H9 (cell line): ENCODE measurements at regions not wholly inside any gene's neighbourhood (a gene's known extent, or its start where the extent isn't known, plus 50 kb on each side); places are given as distances from the start of the nearest gene placed in this dataset.

ENCODE experiments used
- DNase-seq: peaks from one replicate; pipeline ENCODE4 v3.0.0-alpha.2; 2017
- H2AFZ ChIP-seq: one replicate; pipeline ENCODE4 v1.6.1; 2013; ENCODE audit warnings: mild to moderate bottlenecking, low read length, control low read depth, moderate library complexity
- H2AK5ac ChIP-seq: 2 replicates; pipeline ENCODE4 v1.6.1; 2013; ENCODE audit warnings: low read length, control low read depth, mixed read lengths; ENCODE audit not compliant: insufficient read length
- H2BK120ac ChIP-seq: one replicate; pipeline ENCODE4 v1.6.1; 2013; ENCODE audit warnings: low read depth, mild to moderate bottlenecking, low read length, control low read depth, inconsistent platforms; ENCODE audit not compliant: poor library complexity, severe bottlenecking
- H2BK12ac ChIP-seq: 2 replicates; pipeline ENCODE4 v1.6.1; 2013; ENCODE audit warnings: low read length, control low read depth, mixed read lengths, low read depth; ENCODE audit not compliant: insufficient read length
- H2BK15ac ChIP-seq: 2 replicates; pipeline ENCODE4 v1.6.1; 2013; ENCODE audit warnings: low read depth, low read length, control low read depth
- H2BK20ac ChIP-seq: one replicate; pipeline ENCODE4 v1.6.1; 2013; ENCODE audit warnings: low read depth, mild to moderate bottlenecking, low read length, control low read depth, inconsistent platforms; ENCODE audit not compliant: poor library complexity, severe bottlenecking
- H2BK5ac ChIP-seq: 2 replicates; pipeline ENCODE4 v1.6.1; 2013; ENCODE audit warnings: low read length, control low read depth, mixed read lengths; ENCODE audit not compliant: insufficient read length
- H3K14ac ChIP-seq: 2 replicates; pipeline ENCODE4 v1.6.1; 2013; ENCODE audit warnings: low read length, control low read depth; ENCODE audit not compliant: insufficient read depth
- H3K18ac ChIP-seq: 2 replicates; pipeline ENCODE4 v1.6.1; 2013; ENCODE audit warnings: low read depth, mild to moderate bottlenecking, mixed read lengths, low read length, control low read depth; ENCODE audit not compliant: insufficient read length
- H3K23ac ChIP-seq: 2 replicates; pipeline ENCODE4 v1.6.1; 2013; ENCODE audit warnings: low read length, control low read depth, mixed read lengths, low read depth; ENCODE audit not compliant: insufficient read length
- H3K23me2 ChIP-seq: 2 replicates; pipeline ENCODE4 v1.6.1; 2013; ENCODE audit warnings: low read depth, mild to moderate bottlenecking, mixed read lengths, low read length, control low read depth; ENCODE audit not compliant: insufficient read length, poor library complexity, severe bottlenecking
- H3K27ac ChIP-seq: 2 replicates; pipeline ENCODE4 v1.5.1; 2013; ENCODE audit warnings: low read length, control low read depth, mixed read lengths, low read depth; ENCODE audit not compliant: insufficient read length
- H3K27me3 ChIP-seq: 2 replicates; pipeline ENCODE4 v1.6.1; 2013; ENCODE audit warnings: low read length, control low read depth, inconsistent platforms; ENCODE audit not compliant: insufficient read depth
- H3K4ac ChIP-seq: 2 replicates; pipeline ENCODE4 v1.6.1; 2013; ENCODE audit warnings: low read depth, mild to moderate bottlenecking, control low read depth, inconsistent platforms, low read length, moderate library complexity
- H3K4me1 ChIP-seq: 2 replicates; pipeline ENCODE4 v1.6.1; 2013; ENCODE audit warnings: low read length, control low read depth, inconsistent platforms; ENCODE audit not compliant: insufficient read depth
- H3K4me2 ChIP-seq: 2 replicates; pipeline ENCODE4 v1.6.1; 2013; ENCODE audit warnings: low read length, control low read depth, mixed read lengths; ENCODE audit not compliant: insufficient read length, insufficient read depth
- H3K56ac ChIP-seq: 2 replicates; pipeline ENCODE4 v1.6.1; 2013; ENCODE audit warnings: low read depth, mild to moderate bottlenecking, mixed read lengths, low read length, control low read depth; ENCODE audit not compliant: insufficient read length
- H3K79me1 ChIP-seq: 2 replicates; pipeline ENCODE4 v1.6.1; 2013; ENCODE audit warnings: low read depth, mild to moderate bottlenecking, moderate library complexity, low read length, control low read depth, inconsistent platforms; ENCODE audit not compliant: insufficient read depth, poor library complexity, severe bottlenecking
- H3K79me2 ChIP-seq: 2 replicates; pipeline ENCODE4 v1.6.1; 2013; ENCODE audit warnings: low read length, control low read depth, inconsistent platforms; ENCODE audit not compliant: insufficient read depth
- H3K9ac ChIP-seq: 2 replicates; pipeline ENCODE4 v1.6.1; 2013; ENCODE audit warnings: low read length, control low read depth, mixed read lengths; ENCODE audit not compliant: insufficient read length; ENCODE audit errors: extremely low read depth
- H3K9me3 ChIP-seq: one replicate; pipeline ENCODE4 v1.6.1; 2013; ENCODE audit warnings: low read depth, low read length, inconsistent platforms; ENCODE audit not compliant: control insufficient read depth
- H3T11ph ChIP-seq: one replicate; pipeline ENCODE4 v1.6.1; 2013; ENCODE audit warnings: mild to moderate bottlenecking, low read length, control low read depth, inconsistent platforms
- H4K20me1 ChIP-seq: one replicate; pipeline ENCODE4 v1.6.1; 2013; ENCODE audit not compliant: control insufficient read depth, insufficient read length, insufficient read depth
- H4K5ac ChIP-seq: 2 replicates; pipeline ENCODE4 v1.6.1; 2013; ENCODE audit warnings: low read depth, mild to moderate bottlenecking, mixed read lengths, low read length, control low read depth; ENCODE audit not compliant: insufficient read length
- H4K8ac ChIP-seq: replicated peaks from 2 replicates; pipeline ENCODE4 v1.6.1; 2013; ENCODE audit warnings: low read length, control low read depth, mixed read lengths, low read depth; ENCODE audit not compliant: insufficient read length
- H4K91ac ChIP-seq: 2 replicates; pipeline ENCODE4 v1.6.1; 2013; ENCODE audit warnings: low read depth, mild to moderate bottlenecking, moderate library complexity, mixed read lengths, low read length, control low read depth; ENCODE audit not compliant: insufficient read length
- H3K27ac Mint-ChIP-seq, 3 experiments: 2 replicates in 2 of 3; 3 replicates in 1 of 3; pipeline ENCODE4 v1.8.0; 2020 to 2021; ENCODE audit warnings: mixed read lengths in 3 of 3, mild to moderate bottlenecking in 1 of 3, moderate library complexity in 1 of 3
- H3K27me3 Mint-ChIP-seq: 2 replicates; pipeline ENCODE4 v1.8.0; 2021; ENCODE audit warnings: low read depth, mild to moderate bottlenecking, moderate library complexity, mixed read lengths
- H3K36me3 Mint-ChIP-seq, 3 experiments: 2 replicates in 2 of 3; 3 replicates in 1 of 3; pipeline ENCODE4 v1.8.0; 2020 to 2021; ENCODE audit warnings: low read depth in 3 of 3, mixed read lengths in 3 of 3; ENCODE audit not compliant: insufficient read depth in 1 of 3
- H3K4me1 Mint-ChIP-seq, 2 experiments: 2 replicates each; pipeline ENCODE4 v1.8.0; 2020; ENCODE audit warnings: mixed read lengths in 2 of 2
- H3K4me3 Mint-ChIP-seq, 2 experiments: 2 replicates in 1 of 2; 3 replicates in 1 of 2; pipeline ENCODE4 v1.8.0; 2020 to 2021; ENCODE audit warnings: mild to moderate bottlenecking in 2 of 2, mixed read lengths in 2 of 2, moderate library complexity in 1 of 2
- H3K9me3 Mint-ChIP-seq, 2 experiments: 2 replicates in 1 of 2; 3 replicates in 1 of 2; pipeline ENCODE4 v1.8.0; 2020; ENCODE audit warnings: mild to moderate bottlenecking in 2 of 2, mixed read lengths in 2 of 2, moderate library complexity in 1 of 2
- CTCF ChIP-seq: fragments of 200-600 bp; sonication (generic); conservative IDR thresholded peaks from 3 replicates; pipeline ENCODE4 v1.8.0; 2021; ENCODE audit warnings: antibody characterized with exemption, mild to moderate bottlenecking
- WGBS: extraction: QIAGEN DNeasy Blood & Tissue Kit; methylation state at CpG from one replicate; pipeline ENCODE4 v1.1.7; 2013; ENCODE audit warnings: missing lambda C conversion rate, low lambda C conversion rate, mixed read lengths; ENCODE audit not compliant: insufficient read length; ENCODE audit errors: extremely low coverage; 5-methylcytosine and 5-hydroxymethylcytosine counted together

DNA sequence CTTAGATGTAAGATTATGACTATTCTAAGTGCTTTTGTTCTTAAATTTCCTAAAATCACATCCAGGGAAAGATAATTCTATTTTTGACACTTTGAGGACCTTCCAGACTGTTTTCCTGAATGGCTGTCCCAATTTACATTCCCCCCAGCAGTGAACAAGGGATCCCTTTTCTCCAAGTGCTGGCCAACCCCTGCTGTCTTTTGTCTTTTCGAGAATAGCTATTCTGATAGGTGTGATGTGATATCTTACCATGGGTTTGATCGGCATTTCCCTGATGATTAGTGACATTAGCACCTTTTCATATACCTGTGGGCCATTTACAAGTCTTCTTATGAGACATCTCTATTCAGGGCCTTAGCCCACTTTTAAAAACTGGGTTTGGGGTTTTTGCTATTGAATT, 526.7 kb upstream of the FZD8 start:
- Mint-ChIP-seq H3K27me3 (no peaks in the 10 kb centered on the region; the same call in 1 of the 2 replicates), H3K27ac (no peak overlapping the region), H3K9me3 (no peaks in the 10 kb centered on the region; a peak in 1 of 5 replicates), H3K4me3 (no peak overlapping the region), H3K4me1 (peaks cover 54 to 58% of the 10 kb centered on the region in 2 experiments), H3K36me3 (no peaks in the 10 kb centered on the region; a peak in 1 of 7 replicates)
- Histone ChIP-seq H2BK20ac (no peak overlapping the region), H3K9ac (no peak overlapping the region), H3K14ac (no peak overlapping the region), H3K23me2 (no peaks in the 10 kb centered on the region), H3K79me2 (no peaks in the 10 kb centered on the region), H3K9me3 (no peaks in the 10 kb centered on the region), H4K8ac (no peak overlapping the region), H3K23ac (no peak overlapping the region), H3K27me3 (no peaks in the 10 kb centered on the region), H2BK12ac (no peak overlapping the region), H3K4ac (no peak overlapping the region), H2AK5ac (no peak overlapping the region), H3K56ac (no peak overlapping the region), H3K4me1 (peaks cover 4% of the 10 kb centered on the region; the same call in 1 of the 2 replicates), H3K79me1 (no peaks in the 10 kb centered on the region), H4K5ac (no peak overlapping the region), H2AFZ (no peak overlapping the region), H2BK15ac (no peak overlapping the region), H4K20me1 (no peaks in the 10 kb centered on the region), H3K4me2 (no peak overlapping the region), H2BK120ac (no peak overlapping the region), H3K27ac (no peak overlapping the region), H2BK5ac (no peak overlapping the region), H4K91ac (no peak overlapping the region), H3T11ph (no peak overlapping the region), H3K18ac (no peak overlapping the region)
- no peak for TF ChIP-seq CTCF
- no peak for DNase-seq
- no CpG with 5 or more reads among the region's 2 CpGs for WGBS
